ENCODE measurements at regions not wholly inside any gene's neighbourhood (a gene's known extent, or its start where the extent isn't known, plus 50 kb on each side); places are given as distances from the start of the nearest gene placed in this dataset.

- TF ChIP-seq CBX1 (IDR thresholded peaks at IDR 0.05; ENCODE audit: low read depth) (no peak), SP2 (IDR thresholded peaks at IDR 0.05; ENCODE audit: extremely low read depth, low read depth, low read length, poor library complexity, severe bottlenecking) (no peak)
These were observed 102.0 kb upstream of the CLSTN2 start for GRCh38 chr3:139832998-139833397.
